GM18867 (cell line): ENCODE measurements at regions not wholly inside any gene's neighbourhood (a gene's known extent, or its start where the extent isn't known, plus 50 kb on each side); places are given as distances from the start of the nearest gene placed in this dataset.
"Not testable (repeated sequence)": the region's sequence is repeated elsewhere in the genome, so short reads cannot be mapped to it uniquely, and the experiment has no call there.

Experiments
- ATAC-seq: cut with Tn5 transposase; IDR thresholded peaks from one replicate; pipeline ENCODE4 v1.9.1; 2021; ENCODE audit warnings: mild to moderate bottlenecking, moderate library complexity; ENCODE audit not compliant: unreplicated experiment

GRCh38 chr5:142222225-142222865, 102.5 kb downstream of the SPRY4 start:
- ATAC-seq = no peak

GRCh38 chr5:142221091-142221860, 103.5 kb downstream of the SPRY4 start:
- ATAC-seq = no peak

GRCh38 chr5:142219146-142219545, 105.7 kb downstream of the SPRY4 start:
- ATAC-seq = no peak

- no peak for ATAC-seq
Measured at GRCh38 chr5:142216931-142217330, 107.9 kb downstream of the SPRY4 start.

GRCh38 chr5:142215915-142216681, 107.5 kb downstream of the NDFIP1 start:
- ATAC-seq = no peak

- ATAC-seq = no peak
Measured at GRCh38 chr5:142213077-142213476, 104.5 kb downstream of the NDFIP1 start.

GRCh38 chr5:142211918-142212317, 103.3 kb downstream of the NDFIP1 start:
- no peak for ATAC-seq

- ATAC-seq = no peak
Measured at GRCh38 chr5:142210864-142211412, 102.4 kb downstream of the NDFIP1 start.

GRCh38 chr5:142210011-142210410, 101.4 kb downstream of the NDFIP1 start:
- ATAC-seq = no peak

- no peak for ATAC-seq
Measured at GRCh38 chr5:142208777-142209312, 100.3 kb downstream of the NDFIP1 start.

- not testable (repeated sequence) for ATAC-seq
Measured at GRCh38 chr5:142208244-142208643, 99.7 kb downstream of the NDFIP1 start.

GRCh38 chr5:142206801-142207200, 98.2 kb downstream of the NDFIP1 start:
- no peak for ATAC-seq

GRCh38 chr5:142204219-142204618, 95.6 kb downstream of the NDFIP1 start:
- no peak for ATAC-seq
